Neural progenitor cell (in vitro differentiated cells): ENCODE measurements at regions not wholly inside any gene's neighbourhood (a gene's known extent, or its start where the extent isn't known, plus 50 kb on each side); places are given as distances from the start of the nearest gene placed in this dataset.

Experiments
- EZH2 ChIP-seq: fragments of 200-600 bp; sonication (generic); IDR thresholded peaks from 2 replicates; pipeline ENCODE4 v1.6.1; 2017; ENCODE audit warnings: antibody characterized with exemption, mild to moderate bottlenecking, moderate library complexity
- TF ChIP-seq, protein P1 (sequence below): fragments of 200-600 bp; sonication (generic); IDR thresholded peaks from 2 replicates; pipeline ENCODE4 v1.5.1; 2017; ENCODE audit warnings: antibody characterized with exemption, mild to moderate bottlenecking

- TF ChIP-seq EZH2: no peak
- TF ChIP-seq, protein P1, sequence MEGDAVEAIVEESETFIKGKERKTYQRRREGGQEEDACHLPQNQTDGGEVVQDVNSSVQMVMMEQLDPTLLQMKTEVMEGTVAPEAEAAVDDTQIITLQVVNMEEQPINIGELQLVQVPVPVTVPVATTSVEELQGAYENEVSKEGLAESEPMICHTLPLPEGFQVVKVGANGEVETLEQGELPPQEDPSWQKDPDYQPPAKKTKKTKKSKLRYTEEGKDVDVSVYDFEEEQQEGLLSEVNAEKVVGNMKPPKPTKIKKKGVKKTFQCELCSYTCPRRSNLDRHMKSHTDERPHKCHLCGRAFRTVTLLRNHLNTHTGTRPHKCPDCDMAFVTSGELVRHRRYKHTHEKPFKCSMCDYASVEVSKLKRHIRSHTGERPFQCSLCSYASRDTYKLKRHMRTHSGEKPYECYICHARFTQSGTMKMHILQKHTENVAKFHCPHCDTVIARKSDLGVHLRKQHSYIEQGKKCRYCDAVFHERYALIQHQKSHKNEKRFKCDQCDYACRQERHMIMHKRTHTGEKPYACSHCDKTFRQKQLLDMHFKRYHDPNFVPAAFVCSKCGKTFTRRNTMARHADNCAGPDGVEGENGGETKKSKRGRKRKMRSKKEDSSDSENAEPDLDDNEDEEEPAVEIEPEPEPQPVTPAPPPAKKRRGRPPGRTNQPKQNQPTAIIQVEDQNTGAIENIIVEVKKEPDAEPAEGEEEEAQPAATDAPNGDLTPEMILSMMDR: no peak
Observed at GRCh38 chr3:180253283-180253682, 216.5 kb upstream of the PEX5L start.
